Hypothalamus (tissue), 51 donors: ENCODE measurements at regions not wholly inside any gene's neighbourhood (a gene's known extent, or its start where the extent isn't known, plus 50 kb on each side); places are given as distances from the start of the nearest gene placed in this dataset.
"Not testable (repeated sequence)": the region's sequence is repeated elsewhere in the genome, so short reads cannot be mapped to it uniquely, and the experiment has no call there.

Experiments used
- DNase-seq, 51 donors: peaks; one replicate each; lab custom pipeline; 2025; lab: John Stamatoyannopoulos, UW

GRCh38 chr2:194345347-194345746, 1311.7 kb upstream of the SLC39A10 start:
- DNase-seq: no peak

- no peak for DNase-seq
These were observed 1313.9 kb upstream of the SLC39A10 start for GRCh38 chr2:194343167-194343566.

- DNase-seq: peak in 1 of 51 donors; percentile 1
These were observed 1324.1 kb upstream of the SLC39A10 start for GRCh38 chr2:194332799-194333490.

DNA sequence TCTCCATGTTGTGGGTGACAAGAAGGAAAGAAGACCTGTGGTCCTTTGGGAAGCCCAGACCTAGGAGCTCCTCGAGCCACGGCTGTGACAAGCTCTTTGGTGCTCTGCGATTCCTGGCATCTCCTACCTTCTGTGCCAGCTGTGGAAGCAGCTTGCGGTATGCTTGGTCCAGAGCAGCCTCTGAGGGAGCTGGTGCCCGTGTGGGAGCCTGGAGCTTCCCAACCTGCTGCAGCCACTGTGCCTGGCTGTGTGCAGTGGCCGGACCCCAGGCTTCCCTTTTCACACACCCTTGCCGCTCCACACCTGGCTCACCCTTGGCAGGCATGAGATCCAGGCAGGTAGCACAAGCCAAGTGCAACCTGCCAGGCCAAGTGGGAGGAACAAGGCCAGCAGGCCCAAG, 1328.6 kb upstream of the SLC39A10 start:
- no peak for DNase-seq

GRCh38 chr2:194327196-194327888, 1329.7 kb upstream of the SLC39A10 start:
- no peak for DNase-seq

GRCh38 chr2:194323740-194324139, 1333.3 kb upstream of the SLC39A10 start:
- DNase-seq: no peak

DNA sequence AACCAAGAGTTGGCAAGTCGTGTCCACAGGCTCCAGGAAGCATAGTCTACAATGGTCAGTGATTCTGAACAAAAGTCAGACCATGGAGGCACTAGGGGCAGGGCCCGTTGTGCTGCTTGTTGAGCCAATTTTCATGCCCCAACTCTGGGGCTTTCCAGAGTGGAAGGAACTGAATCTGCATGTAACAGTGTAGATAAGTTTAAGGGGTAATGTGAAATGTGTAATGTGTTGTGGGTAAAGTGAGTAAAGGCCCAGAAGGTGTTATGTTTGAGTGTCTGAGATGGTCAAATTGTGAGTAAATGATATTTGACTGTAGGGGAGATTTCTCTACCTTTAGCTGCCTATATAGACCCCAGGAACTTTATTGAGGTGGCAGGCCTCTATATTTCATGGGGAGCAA, 1336.5 kb upstream of the SLC39A10 start:
- no peak for DNase-seq

- DNase-seq: no peak
These were observed 1337.6 kb upstream of the SLC39A10 start for GRCh38 chr2:194319222-194319992.

DNA sequence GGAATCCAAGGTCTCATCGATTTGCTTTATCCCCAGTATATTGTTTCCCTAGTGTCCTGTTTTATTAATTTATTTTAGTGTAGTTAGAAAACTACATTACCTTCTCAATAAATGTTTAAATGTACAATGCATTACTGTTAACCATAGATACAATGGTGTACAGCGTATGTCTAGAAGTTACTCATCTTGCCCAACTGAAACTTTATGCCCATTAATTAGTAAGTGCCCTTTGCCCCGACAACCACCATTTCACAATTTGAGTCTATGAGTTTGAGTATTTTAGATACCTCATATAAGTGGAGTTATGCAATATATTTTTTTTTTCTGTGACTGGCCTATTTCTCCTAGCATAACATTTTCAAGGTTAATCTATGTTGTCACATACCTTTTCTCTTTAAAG, 1343.0 kb upstream of the SLC39A10 start:
- DNase-seq: no peak

GRCh38 chr2:194304191-194304590, 1352.8 kb upstream of the SLC39A10 start:
- no peak for DNase-seq

DNA sequence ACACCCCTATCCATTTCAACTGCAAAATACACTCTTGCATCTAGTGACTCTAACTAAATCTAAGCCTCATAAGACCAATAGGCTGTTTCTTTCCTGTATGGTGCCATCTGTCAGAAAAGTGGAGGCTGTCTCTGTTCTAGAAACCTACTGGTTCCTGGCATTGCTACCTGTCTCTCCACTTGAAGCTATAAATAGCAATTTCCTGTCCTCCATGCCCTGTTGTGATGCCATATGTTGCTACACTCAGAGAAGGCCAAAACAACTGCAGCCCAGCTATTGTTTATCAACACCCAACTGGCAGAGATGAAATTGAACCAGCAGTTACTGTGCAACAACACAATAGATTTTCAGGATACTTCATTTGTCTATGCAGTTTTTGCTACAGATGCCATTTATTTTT, 1355.1 kb upstream of the SLC39A10 start:
- no peak for DNase-seq

DNA sequence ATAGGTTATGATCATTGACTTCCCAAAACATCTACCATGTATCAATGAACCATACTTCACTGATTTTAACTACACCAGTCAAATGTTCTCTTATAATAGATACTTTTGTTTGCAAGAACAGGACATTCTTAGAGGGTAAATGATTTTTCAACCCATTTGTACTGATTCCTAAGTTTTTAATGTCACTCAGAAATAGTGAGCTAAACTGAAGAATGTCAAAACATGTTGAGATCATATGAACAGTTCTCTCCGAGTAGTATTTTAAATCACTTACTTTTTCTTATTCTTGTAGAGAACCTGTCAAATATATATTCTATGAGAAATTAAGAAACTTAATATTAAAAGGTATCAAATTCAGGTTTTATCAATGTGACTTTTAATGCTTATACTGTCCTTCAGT, 1362.9 kb upstream of the SLC39A10 start:
- DNase-seq: no peak

GRCh38 chr2:194291104-194291503, 1365.9 kb upstream of the SLC39A10 start:
- no peak for DNase-seq

GRCh38 chr2:194289712-194290346, 1367.2 kb upstream of the SLC39A10 start:
- DNase-seq: no peak

- DNase-seq: not testable (repeated sequence)
These were observed 1380.4 kb upstream of the SLC39A10 start for GRCh38 chr2:194276667-194277066.

GRCh38 chr2:194271293-194271961, 1385.6 kb upstream of the SLC39A10 start:
- DNase-seq: no peak

- DNase-seq: no peak
These were observed 1386.4 kb upstream of the SLC39A10 start for GRCh38 chr2:194270648-194271047.

GRCh38 chr2:194264586-194264985, 1392.4 kb upstream of the SLC39A10 start:
- DNase-seq: no peak

DNA sequence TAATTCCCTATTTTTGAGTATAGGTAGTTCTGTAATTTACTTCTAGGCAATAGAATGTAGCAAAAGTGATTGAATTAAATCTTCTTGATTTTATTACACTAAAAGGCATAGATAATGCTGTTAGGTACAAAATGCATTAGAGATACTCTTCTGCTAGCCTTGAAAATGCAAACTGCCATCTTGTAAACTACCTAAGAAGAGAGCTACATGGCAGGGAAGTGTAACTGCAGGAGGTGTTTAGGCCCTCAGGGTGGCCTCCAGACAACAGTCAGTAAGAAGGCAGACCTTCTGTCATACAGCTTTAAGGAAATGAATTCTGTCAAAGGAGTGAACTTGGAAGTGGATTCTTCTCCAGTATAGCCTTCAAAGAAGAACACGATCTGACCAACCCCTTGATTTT, 1396.8 kb upstream of the SLC39A10 start:
- DNase-seq: no peak

GRCh38 chr2:194257095-194257494, 1399.9 kb upstream of the SLC39A10 start:
- no peak for DNase-seq
